NCI-H128 (cell line): ENCODE measurements at regions not wholly inside any gene's neighbourhood (a gene's known extent, or its start where the extent isn't known, plus 50 kb on each side); places are given as distances from the start of the nearest gene placed in this dataset.

Experiments
- DNase-seq: peaks from one replicate; lab custom pipeline; 2025; ENCODE audit not compliant: unreplicated experiment; lab: John Stamatoyannopoulos, UW

GRCh38 chr20:60868316-60868891 lies 383.7 kb upstream of the CDH4 start:
- DNase-seq = no peak

- no peak for DNase-seq
These were observed 383.0 kb upstream of the CDH4 start for GRCh38 chr20:60869087-60869486.

- no peak for DNase-seq
These were observed 382.4 kb upstream of the CDH4 start for GRCh38 chr20:60869625-60870024.

GRCh38 chr20:60870040-60870439 lies 382.0 kb upstream of the CDH4 start:
- no peak for DNase-seq

DNA sequence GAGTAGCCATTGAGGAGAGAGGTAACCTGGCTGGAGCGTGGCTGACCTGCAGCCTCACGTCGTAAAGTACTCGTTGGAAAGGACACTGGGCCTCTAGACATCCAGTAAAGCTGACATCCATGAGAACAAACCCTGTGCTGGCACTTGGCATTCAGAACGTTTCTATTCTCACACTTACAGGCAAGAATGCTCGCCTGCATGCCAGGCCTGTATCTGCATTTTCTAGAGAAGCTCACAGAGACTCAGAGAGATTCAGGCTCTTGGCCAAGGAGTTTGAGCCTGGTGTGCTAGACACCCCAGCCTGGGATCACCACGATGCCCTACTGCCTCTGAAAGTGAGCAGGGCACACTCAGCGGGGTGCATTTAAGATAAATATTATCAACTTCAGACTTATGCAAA lies 379.8 kb upstream of the CDH4 start:
- DNase-seq = no peak

- DNase-seq = no peak
These were observed 374.8 kb upstream of the CDH4 start for GRCh38 chr20:60877071-60877857.

- no peak for DNase-seq
These were observed 369.2 kb upstream of the CDH4 start for GRCh38 chr20:60882836-60883235.

GRCh38 chr20:60883496-60883895 lies 368.6 kb upstream of the CDH4 start:
- no peak for DNase-seq

- no peak for DNase-seq
These were observed 367.8 kb upstream of the CDH4 start for GRCh38 chr20:60884277-60884676.

- DNase-seq = no peak
These were observed 363.3 kb upstream of the CDH4 start for GRCh38 chr20:60888771-60889170.

DNA sequence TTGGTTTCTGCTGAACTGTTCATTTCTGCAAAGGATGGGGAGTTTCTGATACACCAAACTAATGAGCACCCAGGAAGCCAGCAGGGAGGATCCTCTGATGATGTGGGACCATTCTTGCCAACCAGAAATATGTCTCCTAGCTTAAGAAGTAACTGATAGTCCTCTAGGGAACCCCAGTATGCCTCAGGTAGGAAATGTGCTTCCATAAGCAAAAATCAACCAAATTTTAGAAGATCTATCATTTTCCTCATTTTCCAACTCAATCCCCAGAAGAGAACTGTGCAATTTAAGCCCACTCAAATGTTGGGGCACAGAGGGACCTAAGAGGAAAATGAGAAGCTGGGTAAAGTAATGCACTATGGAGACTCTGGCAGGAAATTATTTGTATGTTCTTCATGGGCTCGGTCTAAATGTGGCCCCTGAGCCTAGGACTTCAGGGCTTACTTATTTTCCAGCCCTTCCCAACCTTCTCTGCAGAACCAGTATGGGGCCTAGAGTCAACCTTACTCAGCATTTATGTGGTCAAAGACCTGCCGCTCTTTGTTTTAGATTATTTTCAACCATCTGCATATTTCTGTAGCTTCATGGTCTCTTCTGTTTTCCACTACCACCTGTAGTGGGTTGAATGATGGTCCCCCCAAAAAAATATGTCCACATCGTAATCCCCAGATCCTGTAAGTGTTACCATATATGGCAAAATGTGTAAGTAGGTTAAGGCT lies 359.8 kb upstream of the CDH4 start:
- no peak for DNase-seq

DNA sequence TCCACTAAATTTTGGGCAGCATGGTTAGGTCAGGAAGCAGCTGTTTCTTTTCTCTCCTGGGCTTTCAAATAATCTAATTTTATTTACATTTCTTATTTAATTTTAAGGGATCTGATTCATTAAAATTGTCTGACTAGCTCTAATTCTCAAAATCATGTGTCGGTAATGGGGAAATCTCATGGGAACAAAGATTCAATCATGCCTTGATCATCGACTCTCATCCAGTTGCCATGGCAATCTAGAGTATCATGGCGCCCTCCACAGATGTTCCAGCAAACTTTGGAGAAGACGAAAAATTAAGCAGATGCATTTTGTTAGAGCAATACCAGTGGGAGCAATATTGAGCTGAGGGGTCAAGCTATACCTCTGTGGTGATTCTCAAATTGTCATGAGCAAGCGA lies 358.0 kb upstream of the CDH4 start:
- no peak for DNase-seq

DNA sequence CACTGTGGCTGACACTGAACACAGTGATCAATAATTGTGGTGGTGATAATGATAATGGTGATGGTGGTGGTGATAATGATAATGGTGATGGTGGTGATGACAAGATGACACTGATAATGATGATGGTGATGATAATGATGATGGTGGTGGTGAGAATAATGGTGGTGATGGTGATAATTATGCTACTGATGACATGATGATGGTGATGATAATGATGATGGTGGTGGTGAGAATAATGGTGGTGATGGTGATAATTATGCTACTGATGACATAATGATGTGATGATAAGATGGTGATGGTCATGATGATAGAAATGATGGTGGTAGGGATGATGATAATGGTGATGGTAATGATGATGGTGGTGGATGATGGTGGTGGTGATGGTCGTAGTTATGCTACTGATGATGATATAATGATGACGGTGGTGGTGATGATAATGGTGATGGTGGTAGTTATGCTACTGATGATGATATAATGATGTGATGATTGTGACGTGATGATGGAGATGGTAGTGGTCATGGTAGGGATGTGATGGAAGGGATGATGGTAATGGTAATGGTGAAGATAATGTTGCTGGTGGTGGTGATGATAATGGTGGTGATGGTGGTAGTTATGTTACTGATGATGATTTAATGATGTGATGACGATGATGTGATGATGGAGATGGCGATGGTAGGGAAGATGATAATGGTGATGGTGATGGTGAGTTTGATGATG lies 356.5 kb upstream of the CDH4 start:
- no peak for DNase-seq

DNA sequence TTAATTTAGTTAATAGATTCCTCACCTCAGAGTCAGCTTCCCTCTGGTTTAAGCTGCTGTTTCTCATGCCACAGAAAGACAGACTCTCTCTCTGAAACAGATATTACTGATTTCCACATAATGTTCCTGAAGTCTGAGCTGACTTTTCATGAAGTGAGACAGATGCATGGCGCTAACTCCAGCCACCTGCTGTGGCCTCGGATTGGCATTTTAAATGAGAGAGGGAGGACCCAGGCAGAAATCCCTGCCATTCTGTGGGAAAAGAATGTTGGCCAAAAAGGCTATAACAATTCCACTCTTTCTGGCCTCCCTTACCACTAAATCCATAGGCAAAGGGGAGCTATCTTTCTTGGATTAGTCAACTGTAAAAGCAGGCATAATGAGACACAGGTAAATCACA lies 354.1 kb upstream of the CDH4 start:
- no peak for DNase-seq

- no peak for DNase-seq
These were observed 352.7 kb upstream of the CDH4 start for GRCh38 chr20:60899320-60899719.

DNA sequence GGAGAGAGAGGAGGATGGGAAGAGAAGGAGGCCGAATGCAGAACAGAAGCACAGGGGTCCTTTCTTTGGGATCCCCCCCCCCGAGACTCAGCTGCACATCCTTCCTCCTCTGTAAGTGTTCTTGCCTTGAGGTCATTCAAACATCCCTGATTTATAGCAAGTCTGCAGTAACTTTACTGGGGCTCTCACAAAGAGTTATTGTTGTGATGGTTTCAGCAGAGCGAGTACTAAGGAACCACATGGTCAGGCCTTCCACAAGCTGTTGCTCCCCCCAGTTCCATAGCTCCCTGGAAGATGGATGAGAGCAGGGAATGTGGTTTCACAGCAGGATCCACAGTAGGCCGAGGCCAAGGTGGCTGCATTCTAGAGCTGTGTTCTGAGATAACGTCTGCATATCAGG lies 351.4 kb upstream of the CDH4 start:
- no peak for DNase-seq

DNA sequence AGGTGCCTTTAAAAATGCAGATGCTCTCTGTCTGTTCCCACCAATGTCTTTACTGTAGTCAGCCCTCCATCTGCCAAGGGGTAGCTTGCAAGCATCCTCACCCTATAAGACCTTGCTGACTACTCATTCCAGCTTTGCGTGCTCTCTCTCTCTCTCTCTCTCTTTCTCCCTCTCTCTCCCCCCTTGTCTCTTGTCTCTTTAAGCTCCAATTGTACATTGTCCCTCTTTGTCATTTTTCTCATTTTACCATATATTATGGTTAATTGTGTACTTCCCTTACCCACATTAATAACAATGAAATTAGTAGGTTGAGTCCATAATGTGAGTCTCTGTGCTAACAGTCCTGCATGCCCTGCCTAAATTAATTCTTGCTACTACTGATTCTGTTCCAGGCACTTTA lies 350.2 kb upstream of the CDH4 start:
- DNase-seq = no peak

- no peak for DNase-seq
These were observed 348.6 kb upstream of the CDH4 start for GRCh38 chr20:60903325-60903971.

DNA sequence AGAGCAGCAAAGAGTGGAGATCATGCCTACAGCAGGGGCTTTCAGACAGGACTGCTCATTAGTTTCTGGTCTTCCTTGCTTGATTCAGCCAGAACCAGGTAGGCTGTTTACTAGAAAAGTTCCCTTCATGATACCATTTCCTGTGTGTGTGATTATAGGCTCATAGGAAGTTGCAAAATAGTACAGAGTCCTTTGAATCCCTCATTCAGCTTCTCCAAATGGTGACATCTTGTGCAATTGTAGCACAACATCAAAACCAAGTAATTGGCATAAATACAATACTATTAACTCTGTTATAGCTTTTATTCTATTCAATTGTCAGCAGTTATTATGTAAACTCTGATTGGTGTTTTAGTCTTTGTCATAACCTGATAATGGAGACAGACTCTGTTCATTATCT lies 347.3 kb upstream of the CDH4 start:
- DNase-seq = no peak

GRCh38 chr20:60905919-60906318 lies 346.1 kb upstream of the CDH4 start:
- DNase-seq = no peak

DNA sequence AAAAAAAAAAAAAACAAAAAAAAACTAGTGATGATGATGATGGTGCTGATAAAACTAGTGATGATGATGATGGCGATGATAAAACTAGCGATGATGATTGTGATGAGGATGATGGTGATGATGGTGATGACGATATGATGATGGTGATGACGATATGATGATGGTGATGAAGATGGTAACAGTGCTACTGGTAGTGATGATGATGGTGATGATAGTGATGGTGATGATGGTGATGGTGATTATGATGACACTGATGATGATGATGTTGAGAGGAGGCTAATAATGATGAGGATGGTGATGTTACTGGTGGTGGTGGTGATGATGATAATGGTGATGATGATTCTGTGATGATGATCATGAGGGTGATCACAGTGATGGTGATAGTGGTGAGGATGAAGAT lies 345.5 kb upstream of the CDH4 start:
- DNase-seq = no peak
